ENCODE measurements at regions not wholly inside any gene's neighbourhood (a gene's known extent, or its start where the extent isn't known, plus 50 kb on each side); places are given as distances from the start of the nearest gene placed in this dataset.

DNA sequence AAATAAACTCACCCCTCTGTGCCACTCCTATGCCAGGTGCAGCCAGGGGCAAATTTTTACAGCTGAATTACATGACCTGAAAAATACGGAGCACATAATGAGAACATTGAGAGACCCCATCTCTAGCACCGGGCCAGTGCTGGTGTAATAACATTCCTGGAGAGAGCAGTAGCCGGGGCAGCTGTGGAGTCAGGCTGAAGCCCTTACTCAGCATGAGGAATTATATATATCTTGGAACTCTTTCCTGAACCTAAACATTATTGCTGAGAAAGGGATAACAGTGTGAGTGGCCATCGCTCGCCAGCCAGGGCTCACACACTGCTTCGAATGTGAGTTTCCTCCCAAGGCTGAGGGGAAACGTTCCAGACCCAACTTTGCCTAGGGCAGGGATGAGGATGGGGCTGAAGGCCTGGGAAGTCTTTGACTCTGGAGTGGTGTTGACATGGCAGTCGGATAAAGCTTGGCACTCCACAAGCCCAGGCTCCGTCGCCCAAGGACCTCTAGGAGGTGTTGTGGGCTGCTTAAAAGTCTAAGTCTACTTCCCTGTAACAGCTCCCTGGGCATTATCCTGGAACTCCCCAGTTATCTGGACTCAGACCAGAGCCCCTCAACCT, 269.8 kb downstream of the CDC5L start:
- H3K27me3 ChIP-seq (ENCODE audit: insufficient read depth, low read depth, low read length): no peaks in the 10 kb centered on the region
- TF ChIP-seq, protein P1, sequence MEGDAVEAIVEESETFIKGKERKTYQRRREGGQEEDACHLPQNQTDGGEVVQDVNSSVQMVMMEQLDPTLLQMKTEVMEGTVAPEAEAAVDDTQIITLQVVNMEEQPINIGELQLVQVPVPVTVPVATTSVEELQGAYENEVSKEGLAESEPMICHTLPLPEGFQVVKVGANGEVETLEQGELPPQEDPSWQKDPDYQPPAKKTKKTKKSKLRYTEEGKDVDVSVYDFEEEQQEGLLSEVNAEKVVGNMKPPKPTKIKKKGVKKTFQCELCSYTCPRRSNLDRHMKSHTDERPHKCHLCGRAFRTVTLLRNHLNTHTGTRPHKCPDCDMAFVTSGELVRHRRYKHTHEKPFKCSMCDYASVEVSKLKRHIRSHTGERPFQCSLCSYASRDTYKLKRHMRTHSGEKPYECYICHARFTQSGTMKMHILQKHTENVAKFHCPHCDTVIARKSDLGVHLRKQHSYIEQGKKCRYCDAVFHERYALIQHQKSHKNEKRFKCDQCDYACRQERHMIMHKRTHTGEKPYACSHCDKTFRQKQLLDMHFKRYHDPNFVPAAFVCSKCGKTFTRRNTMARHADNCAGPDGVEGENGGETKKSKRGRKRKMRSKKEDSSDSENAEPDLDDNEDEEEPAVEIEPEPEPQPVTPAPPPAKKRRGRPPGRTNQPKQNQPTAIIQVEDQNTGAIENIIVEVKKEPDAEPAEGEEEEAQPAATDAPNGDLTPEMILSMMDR (IDR thresholded peaks at IDR 0.05; ENCODE audit: poor library complexity, severe bottlenecking): no peak
- no peak for TF ChIP-seq EZH2 (IDR thresholded peaks at IDR 0.05; ENCODE audit: borderline replicate concordance, insufficient read depth, low read length, poor library complexity, severe bottlenecking)
- no peak for TF ChIP-seq SMC3 (conservative IDR thresholded peaks at IDR 0.05; ENCODE audit: poor library complexity)
- TF ChIP-seq RAD21 (conservative IDR thresholded peaks at IDR 0.05): no peak
- no peak for TF ChIP-seq POLR2AphosphoS5 (IDR thresholded peaks at IDR 0.05)
- no peak for TF ChIP-seq MXI1 (conservative IDR thresholded peaks at IDR 0.05; ENCODE audit: poor library complexity, severe bottlenecking)
- no peak for TF ChIP-seq EP300 (conservative IDR thresholded peaks at IDR 0.05; ENCODE audit: poor library complexity, severe bottlenecking)
- no peak for TF ChIP-seq TAF1 (IDR thresholded peaks at IDR 0.05; ENCODE audit: low read depth)
- TF ChIP-seq, protein P2, sequence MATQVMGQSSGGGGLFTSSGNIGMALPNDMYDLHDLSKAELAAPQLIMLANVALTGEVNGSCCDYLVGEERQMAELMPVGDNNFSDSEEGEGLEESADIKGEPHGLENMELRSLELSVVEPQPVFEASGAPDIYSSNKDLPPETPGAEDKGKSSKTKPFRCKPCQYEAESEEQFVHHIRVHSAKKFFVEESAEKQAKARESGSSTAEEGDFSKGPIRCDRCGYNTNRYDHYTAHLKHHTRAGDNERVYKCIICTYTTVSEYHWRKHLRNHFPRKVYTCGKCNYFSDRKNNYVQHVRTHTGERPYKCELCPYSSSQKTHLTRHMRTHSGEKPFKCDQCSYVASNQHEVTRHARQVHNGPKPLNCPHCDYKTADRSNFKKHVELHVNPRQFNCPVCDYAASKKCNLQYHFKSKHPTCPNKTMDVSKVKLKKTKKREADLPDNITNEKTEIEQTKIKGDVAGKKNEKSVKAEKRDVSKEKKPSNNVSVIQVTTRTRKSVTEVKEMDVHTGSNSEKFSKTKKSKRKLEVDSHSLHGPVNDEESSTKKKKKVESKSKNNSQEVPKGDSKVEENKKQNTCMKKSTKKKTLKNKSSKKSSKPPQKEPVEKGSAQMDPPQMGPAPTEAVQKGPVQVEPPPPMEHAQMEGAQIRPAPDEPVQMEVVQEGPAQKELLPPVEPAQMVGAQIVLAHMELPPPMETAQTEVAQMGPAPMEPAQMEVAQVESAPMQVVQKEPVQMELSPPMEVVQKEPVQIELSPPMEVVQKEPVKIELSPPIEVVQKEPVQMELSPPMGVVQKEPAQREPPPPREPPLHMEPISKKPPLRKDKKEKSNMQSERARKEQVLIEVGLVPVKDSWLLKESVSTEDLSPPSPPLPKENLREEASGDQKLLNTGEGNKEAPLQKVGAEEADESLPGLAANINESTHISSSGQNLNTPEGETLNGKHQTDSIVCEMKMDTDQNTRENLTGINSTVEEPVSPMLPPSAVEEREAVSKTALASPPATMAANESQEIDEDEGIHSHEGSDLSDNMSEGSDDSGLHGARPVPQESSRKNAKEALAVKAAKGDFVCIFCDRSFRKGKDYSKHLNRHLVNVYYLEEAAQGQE (IDR thresholded peaks at IDR 0.05; ENCODE audit: borderline replicate concordance): no peak

DNA sequence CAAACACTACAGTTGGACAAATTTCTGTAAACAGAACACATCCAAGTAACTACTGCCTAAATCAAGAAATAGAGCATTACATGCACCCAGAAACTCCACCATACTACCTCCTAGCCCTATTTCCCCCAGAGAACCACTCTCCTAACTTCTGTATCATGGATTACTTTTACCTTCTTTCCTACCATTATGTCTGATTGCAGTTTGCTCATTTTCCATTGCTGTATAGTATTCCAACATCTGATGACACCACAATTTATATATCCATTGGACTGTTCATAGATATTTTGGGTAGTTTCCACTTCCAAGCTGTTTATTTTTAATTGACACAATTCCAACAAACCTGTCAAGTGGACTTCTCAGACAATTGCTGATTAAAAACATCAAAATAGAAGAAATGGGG, 271.1 kb downstream of the CDC5L start:
- H3K4me2 ChIP-seq (ENCODE audit: low read length): no peak overlapping the region
- no peaks in the 10 kb centered on the region for H3K27me3 ChIP-seq (ENCODE audit: insufficient read depth, low read depth, low read length)
- no peak for TF ChIP-seq EP300 (conservative IDR thresholded peaks at IDR 0.05; ENCODE audit: poor library complexity, severe bottlenecking)
- TF ChIP-seq, protein P1 (IDR thresholded peaks at IDR 0.05; ENCODE audit: poor library complexity, severe bottlenecking): no peak
- TF ChIP-seq, protein P2 (IDR thresholded peaks at IDR 0.05; ENCODE audit: borderline replicate concordance): no peak
- TF ChIP-seq EZH2 (IDR thresholded peaks at IDR 0.05; ENCODE audit: borderline replicate concordance, insufficient read depth, low read length, poor library complexity, severe bottlenecking): no peak
- no peak for TF ChIP-seq RAD21 (conservative IDR thresholded peaks at IDR 0.05)
- no peak for TF ChIP-seq POLR2AphosphoS5 (IDR thresholded peaks at IDR 0.05)
- no peak for TF ChIP-seq SMC3 (conservative IDR thresholded peaks at IDR 0.05; ENCODE audit: poor library complexity)
- TF ChIP-seq TAF1 (IDR thresholded peaks at IDR 0.05; ENCODE audit: low read depth): no peak
- no peak for TF ChIP-seq MXI1 (conservative IDR thresholded peaks at IDR 0.05; ENCODE audit: poor library complexity, severe bottlenecking)

More for the DNA sequence above, 269.8 kb downstream of the CDC5L start:
- Histone ChIP-seq H3K9me2 (ENCODE audit: insufficient read depth, low read length) (no peaks in the 10 kb centered on the region), H3K27ac (ENCODE audit: low read length) (no peak overlapping the region), H2AFZ (ENCODE audit: low read depth, low read length) (no peak overlapping the region), H3K4me2 (ENCODE audit: low read length) (no peak overlapping the region), H4K20me1 (ENCODE audit: insufficient read depth) (no peaks in the 10 kb centered on the region), H3F3A (ENCODE audit: insufficient read depth, low read length, poor library complexity, severe bottlenecking) (no peaks in the 10 kb centered on the region), H3K9ac (ENCODE audit: low read length) (no peak overlapping the region), H3K9me3 (ENCODE audit: low read length) (no peaks in the 10 kb centered on the region), H3K36me3 (ENCODE audit: insufficient read depth, low read length) (no peaks in the 10 kb centered on the region), H3K79me2 (replicated peaks; ENCODE audit: insufficient read depth, low read length) (no peaks in the 10 kb centered on the region), H3K4me3 (ENCODE audit: low read length) (no peak overlapping the region)

More for the DNA sequence above, 271.1 kb downstream of the CDC5L start:
- Histone ChIP-seq H3K9ac (ENCODE audit: low read length) (no peak overlapping the region), H4K20me1 (ENCODE audit: insufficient read depth) (no peaks in the 10 kb centered on the region), H3F3A (ENCODE audit: insufficient read depth, low read length, poor library complexity, severe bottlenecking) (no peaks in the 10 kb centered on the region), H3K4me3 (ENCODE audit: low read length) (no peak overlapping the region), H3K79me2 (replicated peaks; ENCODE audit: insufficient read depth, low read length) (no peaks in the 10 kb centered on the region), H3K27ac (ENCODE audit: low read length) (no peak overlapping the region), H2AFZ (ENCODE audit: low read depth, low read length) (no peak overlapping the region), H3K36me3 (ENCODE audit: insufficient read depth, low read length) (no peaks in the 10 kb centered on the region), H3K9me3 (ENCODE audit: low read length) (no peaks in the 10 kb centered on the region), H3K9me2 (ENCODE audit: insufficient read depth, low read length) (no peaks in the 10 kb centered on the region)

Data from neural cell (in vitro differentiated cells).